T-helper 22 cell (primary cell): ENCODE measurements at regions not wholly inside any gene's neighbourhood (a gene's known extent, or its start where the extent isn't known, plus 50 kb on each side); places are given as distances from the start of the nearest gene placed in this dataset.

Source experiments
- DNase-seq: peaks from one replicate; pipeline ENCODE4 v3.0.0-alpha.2; 2020; ENCODE audit warnings: low read depth

DNA sequence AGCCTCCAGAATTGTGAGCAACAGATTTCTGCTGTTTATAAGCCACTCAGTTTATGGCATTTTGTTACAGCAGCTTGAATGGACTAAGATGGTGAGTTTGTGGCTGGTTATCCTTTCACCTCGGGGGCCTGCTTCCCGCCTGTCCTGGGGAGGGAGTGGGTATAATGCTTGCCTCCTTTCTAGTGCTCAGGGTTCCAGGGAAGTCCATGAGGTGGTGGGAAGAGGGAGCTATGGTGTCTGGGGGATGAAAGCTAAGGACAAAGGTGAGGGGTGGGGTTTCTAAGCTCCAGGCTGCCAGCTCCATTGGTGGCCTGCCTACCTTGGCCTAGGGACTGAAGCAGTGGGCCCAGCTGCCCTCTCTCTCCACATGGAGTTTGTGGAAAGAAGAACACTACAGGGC is 50.2 kb upstream of the SDK2 start:
- no peak for DNase-seq

DNA sequence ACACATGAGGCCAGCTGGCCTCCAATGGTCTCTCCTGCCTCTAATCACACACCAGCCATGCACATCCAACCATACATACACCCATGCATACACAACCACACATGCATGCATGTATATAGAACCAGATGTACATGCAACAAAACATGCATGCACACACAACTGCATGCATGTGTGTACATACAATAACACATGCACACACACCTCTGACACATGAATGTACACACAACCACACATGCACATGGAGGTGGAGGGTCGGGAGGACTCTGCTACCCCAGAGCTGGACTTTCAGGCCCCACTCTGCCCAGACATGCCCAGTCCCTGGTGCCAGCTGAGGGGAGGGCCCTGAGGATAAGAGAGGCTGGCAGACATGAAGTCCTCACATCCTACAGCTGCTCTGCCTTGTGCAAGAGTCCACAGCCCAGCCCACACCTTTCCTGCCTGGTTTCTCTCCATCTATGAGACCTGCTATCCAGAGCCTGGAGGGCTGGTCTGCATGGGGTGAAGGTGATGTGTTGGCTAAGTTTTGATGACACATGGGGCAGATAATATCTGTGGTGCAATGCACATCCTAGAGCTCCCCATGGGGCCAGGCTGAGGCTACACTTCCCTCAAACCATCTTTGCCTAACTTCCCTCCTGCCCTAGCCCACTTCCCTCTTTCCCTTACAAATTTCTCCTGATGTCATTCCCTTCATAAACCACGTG is 50.9 kb upstream of the SDK2 start:
- no peak for DNase-seq

DNA sequence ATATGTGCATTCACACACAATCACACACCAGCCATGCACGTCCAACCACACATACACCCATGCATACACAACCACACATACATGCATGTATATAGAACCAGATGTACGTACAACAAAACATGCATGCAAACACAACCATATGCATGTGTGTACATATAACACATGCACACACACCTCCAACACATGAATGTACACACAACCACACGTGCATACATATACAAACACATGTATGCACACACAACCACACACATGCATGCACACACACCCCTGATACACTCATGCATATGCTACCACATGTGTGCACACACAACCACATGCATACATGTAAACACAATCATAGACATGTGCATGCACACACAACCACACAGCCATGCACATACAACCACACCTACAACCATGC is 52.0 kb upstream of the SDK2 start:
- no peak for DNase-seq

DNA sequence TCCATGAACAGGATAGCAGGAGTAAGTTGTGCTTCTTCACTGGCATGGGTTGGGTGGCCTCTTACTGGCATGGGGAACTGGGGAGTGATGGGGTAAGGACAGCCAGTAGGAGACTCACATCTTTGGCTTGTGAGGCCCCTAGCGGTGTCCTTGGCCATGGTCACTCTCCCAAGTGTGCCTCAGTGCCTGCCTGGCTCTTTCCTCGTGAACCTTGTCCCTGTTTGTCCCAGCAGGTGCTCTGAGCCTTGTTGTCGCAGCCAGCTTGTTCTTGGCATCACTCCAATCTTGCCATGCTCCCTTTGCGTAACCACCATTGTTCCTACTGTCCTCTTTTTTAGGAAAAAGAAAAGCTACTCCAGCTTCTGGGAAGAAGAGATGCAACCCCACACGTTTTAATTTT is 53.6 kb upstream of the SDK2 start:
- no peak for DNase-seq

DNA sequence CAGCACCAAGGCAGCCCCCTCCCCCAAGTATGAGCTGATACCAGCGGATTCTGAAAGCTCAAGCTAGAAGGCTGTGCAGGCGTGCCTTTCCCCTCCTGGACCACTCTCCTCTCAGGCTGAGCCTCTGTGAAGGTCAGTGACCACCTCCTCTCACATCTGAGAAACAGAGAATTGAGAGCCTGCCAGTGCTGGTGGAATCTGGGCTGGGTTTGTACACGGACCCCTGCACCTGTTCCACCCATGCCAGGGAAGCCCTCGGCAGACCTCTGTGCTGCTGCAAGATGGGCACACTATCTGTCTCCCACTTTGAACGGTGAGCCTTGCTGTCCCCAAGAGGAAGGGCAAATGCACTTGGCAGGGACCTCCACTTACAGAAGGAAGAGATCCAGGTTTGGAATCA is 54.7 kb upstream of the SDK2 start:
- DNase-seq = no peak

DNA sequence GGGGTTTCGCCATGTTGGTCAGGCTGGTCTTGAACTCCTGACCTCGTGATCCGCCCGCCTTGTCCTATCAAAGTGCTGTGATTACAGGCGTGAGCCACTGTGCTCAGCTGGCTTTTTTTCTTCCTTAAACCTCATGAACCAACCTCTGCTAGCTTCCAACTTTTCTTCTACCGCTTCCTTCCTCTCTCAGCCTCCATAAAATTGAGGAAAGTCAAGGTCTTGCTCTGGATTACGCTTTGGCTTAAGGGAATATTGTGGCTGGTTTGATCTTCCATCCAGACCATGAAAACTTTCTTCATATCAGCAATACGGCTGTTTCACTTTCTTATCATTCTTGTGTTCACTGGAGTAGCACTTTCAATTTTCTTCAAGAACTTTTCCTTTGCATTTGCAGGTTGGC is 57.5 kb upstream of the SDK2 start:
- DNase-seq = no peak

DNA sequence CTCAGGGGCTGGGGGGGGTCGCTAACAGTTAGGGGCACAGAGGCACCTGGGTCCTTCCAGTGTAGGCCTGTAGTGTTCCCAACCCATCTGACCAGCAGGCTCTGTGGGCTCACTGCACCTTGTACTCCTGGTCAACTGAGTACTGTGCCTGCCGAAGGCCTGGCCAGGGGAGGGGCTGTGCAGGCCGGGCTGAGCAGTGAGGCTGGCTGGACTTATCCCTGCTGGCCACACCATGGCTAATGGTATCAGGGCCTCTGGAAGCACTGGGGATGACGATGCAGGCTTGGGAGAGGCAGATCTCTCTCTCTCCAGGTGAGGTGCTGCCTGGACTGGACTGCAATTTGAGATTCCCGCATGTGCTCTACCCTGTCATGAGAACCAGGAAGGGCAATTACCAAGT is 58.9 kb upstream of the SDK2 start:
- no peak for DNase-seq

DNA sequence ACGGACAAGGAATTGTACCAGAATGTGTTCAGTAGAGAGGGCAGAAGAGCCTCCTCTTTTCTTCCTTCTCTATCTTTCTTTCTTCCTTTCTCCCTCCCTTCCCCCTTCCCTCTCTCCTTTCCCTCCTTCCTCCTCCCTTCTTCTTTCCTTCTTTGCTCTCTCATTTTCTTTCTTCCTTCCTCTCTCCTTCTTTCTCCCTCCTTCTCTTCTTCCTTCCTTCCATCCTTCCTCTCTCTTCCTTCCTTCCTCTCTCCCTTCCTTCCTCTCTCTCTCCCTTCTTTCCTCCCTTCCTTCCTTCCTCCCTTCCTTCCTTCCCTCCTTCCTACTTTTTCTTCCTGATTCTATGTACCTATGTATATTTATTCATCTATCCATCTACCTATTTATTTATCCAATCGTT is 59.7 kb upstream of the SDK2 start:
- DNase-seq = no peak

DNA sequence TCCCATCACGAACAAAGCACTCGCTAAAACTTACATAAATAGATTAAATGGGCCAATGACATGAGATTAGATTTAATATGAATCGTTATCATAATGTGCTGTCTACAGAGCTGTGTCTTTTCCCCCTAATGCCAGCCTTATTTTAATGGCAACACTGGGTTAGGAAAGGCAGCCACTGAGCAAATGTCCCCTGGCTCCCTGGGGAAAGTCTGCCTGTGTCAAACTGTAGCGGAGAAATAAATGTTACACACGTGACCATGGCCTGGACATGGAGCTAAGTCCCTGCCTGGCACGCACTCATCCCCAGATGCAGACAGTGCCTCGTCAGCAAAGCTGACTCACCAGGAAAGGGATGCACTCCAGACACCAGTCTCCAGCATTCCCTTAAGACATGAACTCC is 61.3 kb upstream of the SDK2 start:
- no peak for DNase-seq

DNA sequence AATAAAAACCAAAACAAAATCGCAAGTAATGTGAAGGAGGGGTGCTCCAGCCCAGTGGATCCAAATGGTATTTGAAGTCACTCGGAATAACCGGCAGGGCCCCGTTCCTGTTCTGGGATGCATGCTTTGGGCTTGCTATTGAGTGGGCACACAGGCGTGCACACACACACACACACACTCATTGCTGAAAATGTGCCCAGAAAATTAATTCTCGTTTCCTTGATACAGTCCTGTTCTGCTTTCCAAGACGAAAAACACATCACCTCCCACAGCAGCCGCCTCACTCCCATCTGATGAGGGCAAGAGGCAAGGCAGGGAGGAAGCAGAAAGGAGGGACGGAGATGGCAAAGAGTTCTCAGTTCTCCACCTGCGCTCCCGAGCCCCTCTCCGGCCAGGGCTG is 62.2 kb upstream of the SDK2 start:
- DNase-seq = no peak

DNA sequence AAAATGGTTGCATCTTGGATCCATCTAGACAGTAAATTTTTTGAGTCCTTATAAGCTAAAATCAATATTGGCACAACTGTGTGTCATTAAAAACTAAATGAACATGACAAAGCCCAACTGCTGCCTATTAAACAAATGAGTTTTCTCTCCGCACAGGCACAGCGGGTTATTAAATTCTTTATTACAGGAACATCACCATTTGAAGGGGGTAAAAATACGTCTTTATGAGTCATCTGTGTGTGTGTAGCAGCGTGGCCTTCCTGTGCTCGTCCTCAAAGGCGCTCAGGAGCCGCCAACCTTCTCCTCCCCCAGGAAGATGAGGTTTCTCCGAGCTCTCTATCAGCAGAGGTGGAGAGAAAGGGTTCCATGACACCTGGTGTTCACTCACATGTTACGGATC is 62.6 kb upstream of the SDK2 start:
- DNase-seq = no peak

DNA sequence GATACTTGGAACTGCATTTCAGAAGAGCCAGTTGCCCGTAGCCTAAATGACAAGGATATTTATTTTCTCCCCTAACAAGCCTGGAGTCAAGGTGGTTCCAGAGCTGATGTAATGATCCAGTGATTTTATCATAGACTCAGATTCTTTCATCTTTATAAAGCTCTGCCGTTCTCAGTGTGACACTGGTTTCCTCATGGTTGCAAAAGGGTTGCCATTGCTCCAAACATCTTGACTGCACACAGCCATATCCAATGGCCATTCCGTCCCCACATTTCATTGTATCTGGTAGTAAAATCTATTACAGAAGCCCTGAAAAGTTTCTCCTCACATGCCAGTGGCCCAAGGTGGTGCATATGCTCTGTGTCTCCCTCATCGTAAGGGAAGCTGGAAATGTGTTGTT is 63.1 kb upstream of the SDK2 start:
- DNase-seq = no peak

DNA sequence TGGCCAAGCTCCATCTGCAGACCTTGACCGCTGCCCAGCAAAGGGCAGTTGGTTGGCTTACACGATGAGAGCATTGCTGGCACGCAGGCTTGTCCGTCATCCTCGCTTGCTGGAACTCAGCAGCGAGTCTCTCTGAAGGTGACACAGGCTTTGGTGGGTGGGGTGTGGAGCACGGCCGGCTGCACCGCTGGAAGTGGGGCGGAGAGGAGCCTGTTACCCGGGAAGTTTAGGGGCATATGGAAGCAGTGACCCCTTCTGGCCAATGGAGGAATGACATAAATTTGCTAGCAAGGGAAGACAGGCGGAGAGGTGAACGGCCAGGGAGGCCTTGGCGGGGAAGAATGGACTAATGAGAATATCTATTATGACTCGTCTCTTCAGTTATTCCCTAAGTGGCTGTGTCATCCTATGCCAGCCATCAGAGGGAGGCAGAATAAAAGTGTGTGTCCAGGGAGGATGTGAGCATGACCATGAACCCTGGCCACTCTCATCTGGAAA is 65.9 kb upstream of the SDK2 start:
- DNase-seq = peak; percentile 19

DNA sequence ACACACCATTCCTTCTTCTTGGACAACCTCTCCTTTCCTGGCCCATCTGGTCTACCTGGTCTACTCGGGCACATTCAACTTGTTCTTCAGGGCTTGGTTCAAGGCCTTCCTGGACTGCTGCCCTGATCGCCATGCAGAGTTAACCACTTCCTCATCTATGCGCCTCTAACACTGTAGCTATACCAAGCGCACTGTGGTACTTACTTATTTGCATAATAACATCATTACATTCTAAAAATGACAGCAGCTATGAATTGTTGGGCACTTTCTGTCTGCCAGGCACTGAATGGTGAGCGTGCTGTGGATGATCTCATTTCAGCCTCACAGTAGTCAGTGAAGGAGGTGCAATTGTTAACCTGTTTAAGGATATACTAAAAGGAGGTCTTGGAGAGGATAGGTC is 66.9 kb upstream of the SDK2 start:
- DNase-seq = no peak

DNA sequence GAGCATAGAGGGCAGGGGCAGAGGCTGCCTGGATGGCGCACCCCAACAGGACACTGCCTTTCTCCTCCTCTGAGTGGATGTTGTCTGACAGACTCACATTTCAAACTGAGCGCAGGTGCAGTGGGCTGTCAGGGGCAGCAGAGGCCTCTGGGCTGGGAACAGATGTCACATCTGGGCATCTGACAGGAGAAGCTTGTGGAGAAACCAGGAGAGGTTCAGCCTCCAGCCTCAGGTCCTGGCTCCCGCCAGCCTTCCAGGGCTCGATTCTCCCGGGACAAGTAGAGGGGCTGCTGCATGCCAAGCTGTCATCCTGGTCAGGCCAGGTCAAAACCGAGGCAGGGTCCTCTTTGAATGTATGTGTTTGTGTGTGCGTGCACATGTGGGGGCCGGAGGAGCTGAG is 67.7 kb upstream of the SDK2 start:
- DNase-seq = no peak

DNA sequence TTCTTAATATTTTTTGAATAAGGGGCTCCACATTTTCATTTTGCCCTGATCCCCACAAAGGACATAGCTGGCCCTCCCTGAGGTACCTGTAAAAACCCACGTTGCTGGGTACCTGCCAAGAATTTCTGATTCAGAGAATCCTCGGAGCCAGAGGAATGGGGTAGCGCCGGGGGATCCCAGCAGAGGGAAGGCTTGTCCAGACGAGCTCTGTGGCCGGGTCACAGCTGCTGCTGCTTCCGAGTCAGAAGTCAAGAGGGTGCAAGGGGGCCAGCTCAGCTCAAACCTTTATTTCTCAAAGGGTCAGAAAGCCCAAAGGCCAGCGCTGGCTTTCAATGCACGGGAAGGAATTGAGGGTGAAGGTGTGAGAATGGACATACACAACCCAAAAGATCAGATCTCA is 68.9 kb upstream of the SDK2 start:
- DNase-seq = no peak

DNA sequence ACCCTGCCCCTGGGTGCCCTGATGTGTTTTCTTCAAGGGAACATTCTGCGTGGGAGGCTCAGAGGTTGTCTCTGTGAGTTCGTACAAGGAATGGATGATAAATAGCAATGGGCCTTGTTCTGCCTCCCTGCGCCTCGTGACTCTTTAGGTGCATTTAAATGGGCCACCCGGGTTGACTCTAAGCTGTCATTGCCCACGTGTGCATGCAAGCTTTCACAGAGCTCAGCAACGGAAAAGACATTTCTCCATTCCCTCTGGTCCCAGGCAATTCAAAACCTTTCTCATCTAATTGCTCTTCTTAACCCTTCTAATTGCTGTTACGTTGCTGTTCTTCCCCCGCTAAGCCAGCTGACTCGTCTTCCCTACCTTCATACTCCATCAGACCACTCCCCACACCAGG is 71.5 kb upstream of the SDK2 start:
- no peak for DNase-seq

DNA sequence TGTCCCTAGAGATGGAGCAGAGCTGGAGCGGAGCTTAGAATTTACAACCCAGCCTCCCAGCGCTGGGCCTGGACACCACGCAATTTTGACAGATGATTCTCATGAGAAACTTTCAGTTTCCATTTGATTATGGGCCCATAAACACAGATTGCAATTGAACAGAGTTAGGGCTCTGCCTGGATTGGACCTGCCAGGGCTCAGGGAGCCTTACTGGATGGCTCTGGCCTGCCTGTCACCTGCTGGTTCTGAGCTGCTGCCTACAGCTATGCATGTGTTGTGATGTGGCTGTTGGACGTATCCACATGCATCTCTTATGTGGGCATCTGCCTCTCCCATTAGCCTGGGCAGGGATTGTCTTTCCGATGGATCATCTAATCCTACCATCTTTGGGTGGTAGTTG is 73.4 kb upstream of the SDK2 start:
- DNase-seq = no peak

DNA sequence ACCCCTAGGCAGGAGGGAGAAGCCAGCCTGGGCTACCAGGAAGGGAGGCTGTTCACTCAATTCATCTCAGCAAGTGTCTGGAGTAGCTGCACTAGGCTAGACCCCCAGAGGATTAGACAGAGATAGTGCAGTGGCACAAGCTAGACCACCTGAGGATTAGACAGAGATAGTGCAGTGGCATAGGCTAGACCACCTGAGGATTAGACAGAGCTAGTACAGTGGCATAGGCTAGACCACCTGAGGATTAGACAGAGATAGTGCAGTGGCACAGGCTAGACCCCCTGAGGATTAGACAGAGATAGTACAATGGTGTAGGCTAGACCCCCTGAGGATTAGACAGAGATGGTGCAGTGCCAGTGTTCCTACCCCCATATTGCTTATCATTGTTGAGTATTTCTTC is 74.1 kb upstream of the SDK2 start:
- no peak for DNase-seq

DNA sequence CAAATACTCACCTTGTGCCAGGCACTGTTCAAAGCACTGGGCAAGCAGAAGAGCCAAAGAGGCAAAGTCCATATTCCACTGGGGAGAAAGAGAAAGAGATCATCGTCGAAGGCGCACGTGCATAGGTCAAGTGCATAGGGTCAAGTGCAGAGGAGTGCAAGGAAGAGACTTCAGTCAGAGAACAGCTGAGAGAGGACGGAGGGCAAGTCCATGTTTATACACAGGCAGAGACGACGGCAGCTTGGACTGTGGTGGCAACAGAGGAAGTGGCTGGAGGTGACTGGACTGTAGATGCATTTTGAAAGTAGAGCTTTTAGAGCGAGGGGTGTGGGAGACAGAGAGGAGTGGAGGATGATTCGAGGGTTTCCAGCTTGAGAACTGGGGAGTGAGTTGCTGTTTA is 74.7 kb upstream of the SDK2 start:
- DNase-seq = no peak

DNA sequence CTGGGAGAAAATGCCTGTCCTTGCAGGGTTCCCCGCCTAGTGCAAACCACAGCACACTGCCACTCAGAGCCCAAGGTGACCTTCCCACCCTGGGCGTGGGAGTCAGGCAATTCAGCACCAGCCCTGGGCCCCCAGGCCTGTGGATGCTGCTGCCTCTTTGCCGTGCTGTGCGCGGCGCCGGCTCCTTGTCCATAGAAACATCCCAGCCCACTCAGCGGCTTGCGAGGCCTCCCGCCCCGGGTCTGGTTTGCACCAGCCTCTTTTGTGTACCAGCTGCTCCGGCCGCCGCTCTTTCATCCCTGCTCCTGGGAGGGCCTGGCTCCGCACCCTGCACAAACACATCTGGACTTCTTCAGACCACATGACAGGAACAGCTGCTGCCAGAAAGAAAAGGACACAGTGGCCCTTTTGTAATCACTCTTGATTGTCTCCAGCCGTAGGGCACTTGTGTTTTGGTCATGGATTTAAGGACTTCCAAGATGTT is 75.4 kb upstream of the SDK2 start:
- DNase-seq = no peak

DNA sequence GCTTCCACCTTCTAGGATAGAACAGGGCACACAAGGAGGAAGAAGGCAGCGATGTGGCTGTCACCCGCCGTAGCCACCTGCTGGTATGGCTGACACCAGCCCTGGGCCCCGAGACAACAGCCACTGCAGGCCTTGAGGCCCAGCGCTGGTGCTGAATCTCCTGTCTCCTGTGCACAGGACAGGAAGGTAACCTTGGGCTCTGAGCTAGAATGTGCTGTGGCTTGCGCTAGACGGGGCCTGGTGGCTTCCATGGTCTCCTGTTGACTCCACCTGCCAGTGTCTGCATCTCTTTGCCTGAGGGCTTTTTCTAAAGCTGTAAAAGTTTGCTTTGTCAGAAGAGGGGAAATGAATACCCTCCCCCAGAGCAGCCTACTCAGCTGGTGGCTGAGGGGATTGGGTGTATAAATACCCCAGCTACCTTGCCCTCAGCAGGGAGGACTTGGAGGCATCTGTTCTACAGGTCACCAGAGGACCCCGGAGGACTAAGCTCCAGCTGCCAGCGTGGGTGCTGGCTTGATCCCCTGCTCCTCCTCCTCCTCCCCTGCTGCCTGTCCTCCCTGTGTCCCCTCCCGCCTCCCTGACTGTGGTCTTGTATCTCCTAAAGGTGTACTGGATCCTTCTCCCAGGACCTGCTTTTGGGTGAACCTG is 76.1 kb upstream of the SDK2 start:
- DNase-seq = no peak

DNA sequence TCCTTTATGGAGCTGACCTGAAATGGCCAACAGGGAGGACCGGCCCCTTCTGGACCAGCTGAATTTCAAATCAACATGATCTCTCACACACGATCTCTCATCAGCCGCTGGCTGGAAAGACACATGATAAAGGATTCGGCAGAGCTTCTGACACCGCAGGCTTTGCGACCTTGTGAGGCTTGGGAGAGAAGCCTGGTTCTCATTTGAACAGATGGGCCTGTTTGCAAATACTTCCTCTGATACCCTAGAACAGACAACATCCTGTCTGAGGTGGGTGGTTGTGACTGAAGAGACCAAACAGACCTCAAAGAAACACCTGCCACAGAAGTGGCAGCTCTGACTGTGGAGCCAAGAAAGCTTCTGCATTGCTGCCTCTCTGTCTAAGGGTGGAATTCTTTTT is 77.9 kb upstream of the SDK2 start:
- DNase-seq = peak; percentile 2

DNA sequence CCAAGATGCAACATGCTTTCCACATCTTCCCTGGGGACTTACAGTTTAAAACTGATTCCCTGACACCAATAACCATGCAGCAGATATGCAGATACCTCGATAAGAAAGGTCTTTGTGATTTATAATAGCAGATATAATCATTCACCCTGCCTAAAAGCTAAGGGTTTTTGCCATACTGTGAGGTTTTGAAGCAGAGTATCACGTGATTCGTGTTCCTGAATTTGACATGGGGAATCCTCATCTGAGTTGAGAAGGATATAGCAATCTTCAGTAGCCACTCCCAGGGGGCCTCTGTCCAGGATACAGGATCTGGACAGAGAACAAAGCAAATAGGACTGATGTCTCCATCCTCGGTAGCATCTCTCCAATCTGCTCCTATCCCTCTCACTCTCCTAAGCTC is 79.1 kb upstream of the SDK2 start:
- no peak for DNase-seq
